GM18499 (cell line): ENCODE measurements at regions not wholly inside any gene's neighbourhood (a gene's known extent, or its start where the extent isn't known, plus 50 kb on each side); places are given as distances from the start of the nearest gene placed in this dataset.
"Not testable (repeated sequence)": the region's sequence is repeated elsewhere in the genome, so short reads cannot be mapped to it uniquely, and the experiment has no call there.

Experiments used
- ATAC-seq: cut with Tn5 transposase; IDR thresholded peaks from one replicate; pipeline ENCODE4 v1.9.1; 2021; ENCODE audit warnings: moderate number of reproducible peaks; ENCODE audit not compliant: insufficient read depth, unreplicated experiment

DNA sequence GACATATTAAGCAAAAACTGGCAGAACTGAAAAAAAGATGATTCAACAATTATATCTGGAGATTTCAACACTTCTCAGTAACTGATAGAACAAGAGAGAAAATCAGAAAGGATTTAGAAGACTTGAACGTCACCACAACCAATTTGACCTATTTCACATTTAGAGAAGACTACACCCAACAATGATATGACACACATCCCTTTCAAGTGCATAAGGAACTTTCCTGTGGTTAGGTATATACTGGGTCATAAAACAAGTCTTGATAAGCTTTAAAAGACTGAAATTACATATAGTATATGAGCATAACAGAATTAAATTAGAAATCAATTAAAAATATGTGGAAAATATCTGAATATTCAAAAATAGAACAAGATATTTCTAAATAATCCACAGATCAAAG is 201.2 kb upstream of the HAND2 start:
- no peak for ATAC-seq

- ATAC-seq: no peak
These were observed 192.0 kb upstream of the HAND2 start for GRCh38 chr4:173722075-173722474.

DNA sequence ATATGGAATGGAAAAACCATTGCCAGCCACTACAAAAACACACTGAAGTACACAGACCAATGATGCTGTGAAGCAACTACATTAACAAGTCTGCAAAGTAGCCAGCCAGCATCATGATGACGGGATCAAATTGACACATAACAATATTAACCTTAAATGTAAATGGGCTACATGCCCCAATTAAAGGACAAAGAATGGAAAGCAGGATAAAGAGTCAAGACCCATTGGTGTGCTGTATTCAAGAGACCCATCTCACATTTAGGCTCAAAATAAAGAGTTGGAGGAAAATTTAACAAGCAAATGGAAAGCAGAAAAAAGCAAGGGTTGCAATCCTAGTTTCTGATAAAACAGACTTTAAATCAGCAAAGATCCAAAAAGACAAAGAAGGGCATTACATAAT is 188.5 kb upstream of the HAND2 start:
- ATAC-seq: not testable (repeated sequence)

GRCh38 chr4:173717581-173717980 is 187.6 kb upstream of the HAND2 start:
- no peak for ATAC-seq

DNA sequence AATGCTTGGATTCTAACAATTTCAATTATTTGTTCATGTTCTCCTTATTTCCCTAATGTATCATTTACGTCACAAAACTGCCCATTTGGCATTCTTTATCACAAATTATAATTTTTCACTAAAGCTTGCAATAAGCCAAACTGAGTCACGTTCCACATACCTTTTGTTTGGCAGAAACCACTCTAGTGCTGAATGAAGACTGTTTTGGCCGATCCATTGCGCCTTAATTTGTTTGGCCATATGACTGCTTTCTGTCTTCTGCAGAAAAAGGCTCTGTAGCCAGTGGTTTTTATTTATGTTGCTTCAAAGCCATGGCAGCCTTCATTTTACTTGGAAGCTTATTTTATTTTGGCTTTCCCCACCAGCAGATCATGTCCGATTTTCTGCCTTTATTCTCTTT is 184.4 kb upstream of the HAND2 start:
- no peak for ATAC-seq

DNA sequence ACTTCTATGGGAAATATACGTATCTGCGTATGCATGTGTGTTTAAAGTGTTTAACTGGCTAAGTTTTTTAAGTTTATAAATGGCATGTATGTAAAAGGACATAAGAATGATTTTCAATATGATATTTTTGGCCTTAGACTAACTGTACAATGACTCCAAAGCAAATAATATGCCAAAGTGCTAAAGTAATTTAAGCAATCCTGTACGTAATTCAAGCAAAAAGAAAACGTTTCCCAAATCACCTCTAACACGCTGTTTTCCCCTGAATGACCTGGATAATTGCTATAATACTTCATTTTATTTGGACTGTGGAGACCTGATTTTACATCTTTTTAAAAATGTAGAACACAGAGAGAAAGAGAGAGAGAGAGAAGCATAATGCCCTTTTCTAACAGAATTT is 183.0 kb upstream of the HAND2 start:
- no peak for ATAC-seq

DNA sequence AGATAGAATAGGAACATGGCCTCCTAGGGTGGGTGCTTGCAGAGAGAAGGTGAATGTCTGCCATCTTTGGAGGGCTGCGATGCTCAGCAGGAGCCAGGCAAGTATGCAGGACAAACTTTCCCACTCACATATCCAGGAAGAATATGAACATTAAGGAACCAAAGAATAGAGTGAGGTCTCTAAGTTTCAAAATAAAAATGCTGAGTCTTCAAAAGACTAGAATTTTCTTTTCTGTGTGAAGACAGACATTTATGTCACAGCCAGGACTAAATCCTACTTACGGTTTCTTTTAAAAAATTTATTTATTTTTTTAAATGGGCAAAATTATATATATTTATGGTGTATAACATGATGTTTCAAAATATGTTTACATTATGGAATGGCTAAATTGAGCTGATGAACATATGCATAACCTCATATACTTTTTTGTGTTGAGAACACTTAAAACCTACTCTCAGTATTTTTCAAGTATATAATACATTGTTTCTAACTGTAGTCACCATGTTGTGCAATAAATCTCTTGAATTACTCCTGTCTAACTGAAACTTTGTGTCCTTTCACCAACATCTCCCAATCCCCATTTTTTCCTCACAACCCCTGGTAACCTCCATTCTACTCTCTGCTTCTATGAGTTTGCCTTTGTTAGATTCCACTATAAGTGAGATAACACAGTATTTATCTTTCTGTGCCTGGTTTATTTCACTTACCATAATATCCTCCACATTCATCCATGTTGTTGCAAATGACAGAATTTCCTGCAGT is 177.8 kb upstream of the HAND2 start:
- ATAC-seq: no peak

- no peak for ATAC-seq
These were observed 174.2 kb upstream of the HAND2 start for GRCh38 chr4:173704201-173704600.

DNA sequence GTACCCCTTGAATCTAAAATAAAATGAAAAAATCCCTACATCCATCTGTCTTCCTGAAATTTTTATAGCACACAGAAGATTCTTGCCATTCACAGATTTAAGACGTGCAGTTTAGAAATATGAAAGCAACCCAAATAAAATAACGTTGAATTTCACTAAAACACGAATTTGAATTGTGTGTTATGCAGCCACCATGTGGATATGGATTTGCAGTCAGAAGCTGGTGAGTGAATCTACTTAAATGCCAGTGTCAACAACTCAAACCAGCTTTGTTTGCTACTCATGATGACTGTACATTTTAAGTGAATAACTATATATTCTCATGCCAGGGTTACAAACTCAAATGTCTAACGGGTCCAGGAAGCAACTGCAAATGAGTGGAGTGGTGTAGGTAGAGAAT is 173.0 kb upstream of the HAND2 start:
- no peak for ATAC-seq

DNA sequence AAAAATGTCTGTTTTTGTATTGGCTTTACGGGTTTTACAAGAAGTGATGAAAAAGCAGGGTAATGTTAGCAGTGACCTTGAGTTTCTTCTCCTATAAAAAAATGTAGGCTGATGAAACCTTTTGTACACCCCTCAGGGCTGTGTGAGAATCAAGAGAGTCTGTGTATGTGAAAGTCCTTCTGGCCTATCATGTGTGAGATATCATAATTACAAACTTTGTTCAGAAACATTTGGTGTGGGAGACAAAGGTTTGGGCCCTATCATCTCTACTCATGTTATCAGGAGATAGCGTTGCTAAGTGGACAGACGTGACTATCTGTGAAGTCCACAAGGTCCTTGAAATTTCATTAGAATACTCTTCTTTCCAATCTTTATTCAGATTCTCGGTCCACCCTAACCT is 170.6 kb upstream of the HAND2 start:
- no peak for ATAC-seq

- no peak for ATAC-seq
These were observed 169.9 kb upstream of the HAND2 start for GRCh38 chr4:173699841-173700475.

DNA sequence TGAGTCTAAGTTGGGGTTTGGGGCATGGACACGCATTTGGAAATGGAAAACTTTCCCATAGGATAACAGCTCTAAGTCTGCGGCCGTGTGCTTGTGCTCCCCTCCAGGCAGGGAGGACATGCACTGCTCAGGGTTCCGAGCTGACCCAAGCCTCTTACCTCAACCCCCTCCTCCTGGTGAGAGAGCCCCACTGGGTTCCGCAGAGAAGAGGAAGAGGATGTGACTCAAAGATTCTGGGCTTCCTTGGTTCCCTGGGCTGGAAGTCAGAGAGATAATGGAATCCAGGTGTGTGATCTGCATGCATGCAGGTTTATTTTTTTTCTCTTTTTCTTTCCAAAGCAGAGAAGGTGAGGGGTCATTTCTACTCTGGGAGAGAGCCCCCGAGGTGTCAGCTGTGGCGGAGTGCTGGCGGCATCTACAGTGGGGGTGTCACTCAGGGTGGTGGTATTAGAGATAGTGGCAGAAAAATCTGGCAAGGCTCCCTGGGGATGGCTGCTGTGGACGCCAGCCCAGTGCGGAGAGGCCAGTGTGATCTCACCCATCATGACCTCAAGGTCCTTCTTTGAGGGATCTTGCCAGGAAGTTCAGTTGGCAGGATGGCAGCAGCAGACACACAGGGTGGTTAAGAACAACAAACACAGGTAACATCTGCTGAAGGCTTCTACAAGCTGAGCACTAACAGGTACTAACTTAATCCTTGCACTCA is 168.7 kb upstream of the HAND2 start:
- ATAC-seq: no peak

GRCh38 chr4:173697840-173698239 is 167.8 kb upstream of the HAND2 start:
- no peak for ATAC-seq

DNA sequence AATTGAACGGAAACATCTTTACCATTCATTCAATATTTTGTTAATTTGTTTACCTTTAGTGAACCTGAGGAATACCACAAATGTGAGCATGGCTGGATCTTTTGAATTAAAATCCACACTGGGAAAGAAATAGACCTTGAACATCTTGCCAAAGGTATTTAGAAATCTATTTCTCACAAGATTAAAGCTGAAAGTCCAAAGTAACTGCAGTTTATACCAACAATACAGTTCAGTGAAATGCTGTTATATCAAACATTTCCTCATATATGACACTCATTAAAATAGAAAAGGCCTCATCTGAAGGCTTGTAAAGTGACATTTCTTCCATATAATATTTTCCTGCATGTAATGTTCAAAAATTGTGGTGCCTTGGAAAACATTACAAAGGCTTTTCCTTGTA is 166.5 kb upstream of the HAND2 start:
- ATAC-seq: no peak

DNA sequence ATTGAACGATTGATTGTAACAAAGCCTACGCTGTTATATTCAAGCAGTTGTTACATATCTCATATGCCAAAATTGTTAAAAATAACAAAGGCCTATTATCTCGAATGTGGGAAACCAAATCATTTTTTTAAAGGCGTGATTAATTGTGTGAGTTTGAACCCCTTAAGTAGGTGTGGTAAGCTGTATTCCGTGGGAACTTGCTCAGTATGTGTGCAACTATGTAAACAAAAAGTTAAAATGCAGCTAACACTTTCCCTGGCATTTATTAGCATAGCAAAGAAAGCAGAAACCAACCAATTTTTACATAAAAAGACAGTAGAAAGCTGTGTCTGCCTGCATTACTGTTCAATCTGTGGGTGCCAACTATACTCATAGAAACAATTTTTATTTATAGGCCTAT is 166.0 kb upstream of the HAND2 start:
- no peak for ATAC-seq

DNA sequence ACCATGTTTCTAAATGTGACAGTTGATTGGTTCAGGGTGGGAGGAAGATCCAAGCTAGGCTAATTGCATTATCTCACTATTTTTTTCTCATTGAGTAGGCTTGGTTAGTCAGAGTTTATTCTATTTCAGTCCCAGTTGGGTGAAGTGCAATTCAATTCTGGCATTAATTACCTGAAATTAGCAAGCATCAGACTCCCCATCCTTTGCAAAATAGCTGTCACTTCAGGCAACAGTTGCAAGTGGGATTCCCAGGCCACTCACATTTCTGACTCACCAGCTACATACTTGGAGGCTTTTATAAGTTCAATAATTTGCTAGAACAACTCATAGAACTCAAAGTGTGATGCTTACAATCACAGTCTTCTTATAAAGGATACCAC is 155.8 kb upstream of the HAND2 start:
- ATAC-seq: no peak

DNA sequence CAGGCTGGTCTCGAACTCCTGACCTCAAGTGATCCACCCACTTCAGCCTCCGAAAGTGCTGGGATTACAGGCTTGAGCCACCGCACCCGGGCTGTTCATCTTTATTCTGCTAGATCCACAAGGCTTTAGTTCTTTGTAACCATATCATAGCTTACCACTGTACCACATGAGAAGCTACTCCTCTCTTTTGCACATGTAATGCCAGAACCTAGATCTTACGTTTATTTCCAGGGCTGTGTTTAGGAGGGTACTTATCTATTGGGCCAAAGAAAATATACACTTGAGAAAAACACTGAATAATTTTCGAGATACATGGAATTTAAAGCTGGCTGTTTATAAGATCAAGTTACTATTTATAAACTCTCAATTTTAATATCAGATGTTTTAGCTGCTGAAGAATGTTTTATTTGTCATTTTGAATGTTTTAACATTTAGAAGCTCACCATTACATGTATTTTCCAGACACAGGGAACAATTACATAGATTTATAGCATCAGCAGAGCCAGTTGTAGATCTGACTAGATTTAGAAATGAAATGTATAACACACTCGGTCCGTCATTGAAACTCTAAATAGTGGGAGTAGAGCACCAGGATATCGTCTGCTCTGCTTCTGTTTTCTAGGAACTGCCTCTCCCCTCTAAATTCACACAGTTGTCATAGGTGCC is 155.3 kb upstream of the HAND2 start:
- no peak for ATAC-seq

DNA sequence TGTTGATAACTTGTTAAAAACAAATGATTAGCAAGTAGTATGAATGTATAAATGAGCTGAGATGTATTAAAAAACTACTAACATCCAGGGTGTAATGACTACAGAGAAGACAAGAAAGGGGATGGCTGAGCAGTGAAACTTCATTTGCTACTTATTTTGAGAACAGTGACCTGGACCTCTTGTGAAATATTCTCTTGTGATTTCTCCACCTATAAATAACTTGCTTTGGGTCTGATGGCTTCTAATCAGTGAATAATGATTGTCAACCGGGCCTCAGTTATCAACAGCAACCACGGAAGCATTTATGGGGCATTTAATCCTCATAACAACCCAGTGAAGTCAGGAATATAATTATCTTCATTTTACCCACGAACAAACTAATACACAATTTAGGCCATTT is 154.2 kb upstream of the HAND2 start:
- ATAC-seq: no peak

- ATAC-seq: no peak
These were observed 152.6 kb upstream of the HAND2 start for GRCh38 chr4:173682609-173683008.

GRCh38 chr4:173680278-173680677 is 150.2 kb upstream of the HAND2 start:
- ATAC-seq: no peak

- no peak for ATAC-seq
These were observed 145.4 kb upstream of the HAND2 start for GRCh38 chr4:173675446-173675845.
